ENCODE measurements at regions not wholly inside any gene's neighbourhood (a gene's known extent, or its start where the extent isn't known, plus 50 kb on each side); places are given as distances from the start of the nearest gene placed in this dataset.

DNA sequence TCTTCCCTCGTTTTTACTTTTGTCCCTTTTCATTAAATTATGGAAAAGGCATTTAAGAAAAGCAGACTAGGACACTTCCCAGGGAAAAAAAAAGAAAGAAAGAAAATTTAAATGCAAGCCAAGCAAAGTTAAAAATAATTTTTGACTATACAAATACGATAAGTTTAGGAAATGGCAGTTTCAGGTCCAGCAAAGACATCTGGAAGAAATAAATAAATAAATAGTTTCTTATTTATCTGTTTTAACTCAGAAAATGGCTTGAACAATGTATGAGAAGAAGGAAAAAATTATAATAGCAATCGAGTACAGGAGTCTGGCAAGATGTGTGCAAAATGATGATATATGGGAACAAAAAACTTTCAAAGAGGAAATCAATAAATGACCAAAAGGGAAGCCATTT is 114.6 kb upstream of the NCKAP5 start:
- peaks cover 0 to 2% of the 10 kb centered on the region in 2 donors for H3K9me3 ChIP-seq (ENCODE audit: control insufficient read depth in 2 of 2, low read length in 2 of 2)
- no peaks in the 10 kb centered on the region for H3K36me3 ChIP-seq (ENCODE audit: control insufficient read depth in 2 of 2, insufficient read depth in 2 of 2, low read length in 2 of 2)
- no peaks in the 10 kb centered on the region for H3K4me1 ChIP-seq (ENCODE audit: control insufficient read depth, insufficient read depth, low read length)
- H3K4me3 ChIP-seq (ENCODE audit: low read length in 2 of 2): no peak overlapping the region
- H3K27ac ChIP-seq (ENCODE audit: low read length): no peak overlapping the region
- no peaks in the 10 kb centered on the region for H3K27me3 ChIP-seq (ENCODE audit: control insufficient read depth in 1 of 2, insufficient read depth in 2 of 2, low read length in 2 of 2)
- no peak overlapping the region for H3K9ac ChIP-seq (ENCODE audit: low read length in 2 of 2)

DNA sequence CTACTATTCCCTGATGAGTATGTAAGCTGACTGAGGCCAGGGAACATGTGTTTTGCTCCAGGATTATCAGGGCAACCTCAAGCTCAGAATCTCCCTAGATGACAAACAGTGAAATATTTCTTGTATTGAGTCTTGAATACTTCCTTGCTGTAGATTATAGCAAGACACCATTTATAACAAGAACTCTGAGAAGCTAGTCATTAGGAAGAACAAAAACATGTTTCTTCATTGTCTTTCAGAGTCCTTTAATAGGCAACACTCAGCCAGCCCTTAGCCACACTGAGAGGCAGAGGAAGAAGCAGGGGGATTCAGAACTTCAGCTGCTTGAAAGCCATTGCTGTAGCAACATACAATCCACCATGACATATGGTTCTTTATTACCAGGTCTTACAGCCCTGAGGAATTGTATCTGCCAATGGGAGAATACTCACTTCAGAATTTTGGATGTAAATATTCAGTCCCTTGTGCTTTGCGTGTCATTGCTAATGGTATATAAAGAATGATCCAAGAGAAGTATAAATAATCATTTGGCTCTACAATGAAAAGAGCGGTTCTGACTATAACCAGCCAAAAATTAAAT is 117.5 kb upstream of the NCKAP5 start:
- Histone ChIP-seq H3K9ac (ENCODE audit: low read length in 2 of 2) (no peak overlapping the region), H3K27me3 (ENCODE audit: control insufficient read depth in 1 of 2, insufficient read depth in 2 of 2, low read length in 2 of 2) (no peaks in the 10 kb centered on the region), H3K36me3 (ENCODE audit: control insufficient read depth in 2 of 2, insufficient read depth in 2 of 2, low read length in 2 of 2) (no peaks in the 10 kb centered on the region), H3K27ac (ENCODE audit: low read length) (no peak overlapping the region), H3K4me1 (ENCODE audit: control insufficient read depth, insufficient read depth, low read length) (no peaks in the 10 kb centered on the region), H3K4me3 (ENCODE audit: low read length in 2 of 2) (no peak overlapping the region), H3K9me3 (ENCODE audit: control insufficient read depth in 2 of 2, low read length in 2 of 2) (peaks cover 0 to 2% of the 10 kb centered on the region in 2 donors)

DNA sequence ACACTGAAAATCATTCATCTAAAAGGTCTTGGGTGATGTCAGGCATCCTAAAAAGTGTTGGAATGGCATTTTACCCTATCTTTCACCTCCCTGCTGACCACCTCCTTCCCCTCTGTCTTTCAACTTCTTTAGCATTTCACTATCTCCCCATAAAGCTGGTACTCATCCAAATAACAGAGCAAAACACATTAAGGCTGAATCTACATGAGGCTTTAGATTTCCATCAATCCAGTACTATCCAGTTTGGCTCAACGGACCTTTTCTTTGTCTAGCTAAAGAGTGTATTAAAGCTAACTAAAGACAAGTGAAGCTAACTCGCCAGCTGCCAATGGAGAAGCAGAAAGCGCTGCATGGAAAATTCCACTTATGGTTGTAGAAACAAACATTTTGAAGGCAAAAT is 122.5 kb upstream of the NCKAP5 start:
- Histone ChIP-seq H3K27me3 (ENCODE audit: control insufficient read depth in 1 of 2, insufficient read depth in 2 of 2, low read length in 2 of 2) (no peaks in the 10 kb centered on the region), H3K4me1 (ENCODE audit: control insufficient read depth, insufficient read depth, low read length) (no peaks in the 10 kb centered on the region), H3K9me3 (ENCODE audit: control insufficient read depth in 2 of 2, low read length in 2 of 2) (peaks cover 0 to 2% of the 10 kb centered on the region in 2 donors), H3K4me3 (ENCODE audit: low read length in 2 of 2) (no peak overlapping the region), H3K36me3 (ENCODE audit: control insufficient read depth in 2 of 2, insufficient read depth in 2 of 2, low read length in 2 of 2) (no peaks in the 10 kb centered on the region), H3K9ac (ENCODE audit: low read length in 2 of 2) (no peak overlapping the region), H3K27ac (ENCODE audit: low read length) (no peak overlapping the region)

DNA sequence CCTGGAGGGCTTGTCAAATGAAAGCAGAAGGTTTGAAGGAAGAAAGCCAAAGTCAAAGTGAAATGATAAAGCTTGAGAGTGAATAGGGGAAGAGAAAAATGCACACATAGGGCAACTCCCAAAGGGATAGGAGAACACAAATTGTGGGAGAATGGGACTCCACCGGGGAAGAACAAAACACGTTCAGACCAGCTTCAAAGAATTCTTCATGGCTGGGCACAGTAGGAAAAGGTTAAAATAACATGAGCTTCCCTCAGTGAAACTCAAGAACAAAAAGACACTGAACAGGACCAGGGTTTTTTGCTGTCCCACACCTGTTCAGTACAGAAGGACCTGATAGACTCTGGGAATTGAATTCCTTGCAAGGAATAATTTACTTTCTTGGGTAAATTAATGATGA is 123.1 kb upstream of the NCKAP5 start:
- no peak overlapping the region for H3K4me3 ChIP-seq (ENCODE audit: low read length in 2 of 2)
- no peak overlapping the region for H3K9ac ChIP-seq (ENCODE audit: low read length in 2 of 2)
- no peaks in the 10 kb centered on the region for H3K36me3 ChIP-seq (ENCODE audit: control insufficient read depth in 2 of 2, insufficient read depth in 2 of 2, low read length in 2 of 2)
- no peaks in the 10 kb centered on the region for H3K4me1 ChIP-seq (ENCODE audit: control insufficient read depth, insufficient read depth, low read length)
- peaks cover 0 to 2% of the 10 kb centered on the region in 2 donors for H3K9me3 ChIP-seq (ENCODE audit: control insufficient read depth in 2 of 2, low read length in 2 of 2)
- H3K27ac ChIP-seq (ENCODE audit: low read length): no peak overlapping the region
- H3K27me3 ChIP-seq (ENCODE audit: control insufficient read depth in 1 of 2, insufficient read depth in 2 of 2, low read length in 2 of 2): no peaks in the 10 kb centered on the region

DNA sequence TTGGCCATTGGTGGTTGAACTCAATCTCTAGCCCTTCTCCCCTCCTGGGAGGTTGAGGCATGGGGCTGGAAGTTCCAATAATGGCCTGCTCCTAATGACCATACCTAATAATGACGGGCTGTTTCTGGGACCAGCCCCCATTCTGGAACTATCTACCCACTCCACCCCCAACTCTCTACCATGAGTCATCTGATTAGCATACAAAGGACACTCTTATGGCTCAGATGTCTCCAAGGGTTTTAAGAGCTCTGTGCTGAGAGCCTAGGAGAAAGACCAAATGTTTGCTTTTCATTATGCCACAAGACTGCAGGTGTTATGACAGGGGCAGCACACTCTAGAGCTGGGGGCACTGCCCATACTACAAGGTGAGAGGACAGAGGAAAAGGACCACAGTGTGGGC is 137.0 kb upstream of the NCKAP5 start:
- no peaks in the 10 kb centered on the region for H3K36me3 ChIP-seq (ENCODE audit: control insufficient read depth in 2 of 2, insufficient read depth in 2 of 2, low read length in 2 of 2)
- H3K4me1 ChIP-seq (ENCODE audit: control insufficient read depth, insufficient read depth, low read length): no peaks in the 10 kb centered on the region
- no peak overlapping the region for H3K9ac ChIP-seq (ENCODE audit: low read length in 2 of 2)
- H3K9me3 ChIP-seq (ENCODE audit: control insufficient read depth in 2 of 2, low read length in 2 of 2): peaks cover 5 to 12% of the 10 kb centered on the region in 2 donors
- H3K27ac ChIP-seq (ENCODE audit: low read length): no peak overlapping the region
- H3K4me3 ChIP-seq (ENCODE audit: low read length in 2 of 2): no peak overlapping the region
- no peaks in the 10 kb centered on the region for H3K27me3 ChIP-seq (ENCODE audit: control insufficient read depth in 1 of 2, insufficient read depth in 2 of 2, low read length in 2 of 2)

DNA sequence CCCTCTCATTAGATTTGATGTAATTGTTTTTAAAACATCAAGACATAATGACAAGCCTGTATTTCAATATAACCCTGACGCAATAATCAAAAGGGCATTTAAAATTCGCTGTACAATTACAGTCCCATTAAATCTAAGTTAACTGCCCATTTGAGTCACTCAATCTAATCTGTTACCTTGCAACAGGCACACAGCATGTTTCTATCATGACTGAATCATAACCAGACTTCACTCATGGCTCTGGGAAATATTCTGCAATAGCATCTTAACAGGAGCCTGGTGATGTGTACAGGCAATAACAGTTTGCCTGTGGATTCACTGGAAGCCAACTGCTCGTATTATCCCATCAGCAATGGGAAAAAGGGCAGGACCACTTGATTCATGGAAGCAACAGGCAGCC is 142.3 kb upstream of the NCKAP5 start:
- Histone ChIP-seq H3K9me3 (ENCODE audit: control insufficient read depth in 2 of 2, low read length in 2 of 2) (peaks cover 5 to 9% of the 10 kb centered on the region in 2 donors), H3K9ac (ENCODE audit: low read length in 2 of 2) (no peak overlapping the region), H3K4me1 (ENCODE audit: control insufficient read depth, insufficient read depth, low read length) (no peaks in the 10 kb centered on the region), H3K27ac (ENCODE audit: low read length) (no peak overlapping the region), H3K27me3 (ENCODE audit: control insufficient read depth in 1 of 2, insufficient read depth in 2 of 2, low read length in 2 of 2) (no peaks in the 10 kb centered on the region), H3K4me3 (ENCODE audit: low read length in 2 of 2) (no peak overlapping the region), H3K36me3 (ENCODE audit: control insufficient read depth in 2 of 2, insufficient read depth in 2 of 2, low read length in 2 of 2) (no peaks in the 10 kb centered on the region)

DNA sequence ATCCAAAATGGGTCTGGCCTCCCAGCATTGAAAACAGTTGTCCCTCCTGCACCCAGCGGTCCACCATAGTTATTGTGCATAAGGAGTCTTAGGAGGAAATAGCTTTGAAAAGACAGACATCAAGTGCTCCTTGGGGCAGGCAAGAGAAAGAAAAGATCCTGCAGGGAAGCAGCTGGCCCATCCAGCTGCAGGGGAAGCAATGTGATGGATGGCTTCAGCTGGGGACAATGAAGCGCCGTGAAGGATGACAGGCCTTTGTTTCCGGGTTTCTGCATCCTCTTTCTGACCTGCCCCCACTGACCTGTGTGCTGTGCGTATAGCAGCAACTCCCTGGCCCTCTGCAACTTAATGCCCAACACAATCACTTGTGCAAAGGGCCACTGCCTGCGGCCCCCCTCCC is 142.9 kb upstream of the NCKAP5 start:
- Histone ChIP-seq H3K4me3 (ENCODE audit: low read length in 2 of 2) (no peak overlapping the region), H3K9me3 (ENCODE audit: control insufficient read depth in 2 of 2, low read length in 2 of 2) (peaks cover 5 to 9% of the 10 kb centered on the region in 2 donors), H3K9ac (ENCODE audit: low read length in 2 of 2) (no peak overlapping the region), H3K27ac (ENCODE audit: low read length) (no peak overlapping the region), H3K27me3 (ENCODE audit: control insufficient read depth in 1 of 2, insufficient read depth in 2 of 2, low read length in 2 of 2) (no peaks in the 10 kb centered on the region), H3K4me1 (ENCODE audit: control insufficient read depth, insufficient read depth, low read length) (no peaks in the 10 kb centered on the region), H3K36me3 (ENCODE audit: control insufficient read depth in 2 of 2, insufficient read depth in 2 of 2, low read length in 2 of 2) (no peaks in the 10 kb centered on the region)

DNA sequence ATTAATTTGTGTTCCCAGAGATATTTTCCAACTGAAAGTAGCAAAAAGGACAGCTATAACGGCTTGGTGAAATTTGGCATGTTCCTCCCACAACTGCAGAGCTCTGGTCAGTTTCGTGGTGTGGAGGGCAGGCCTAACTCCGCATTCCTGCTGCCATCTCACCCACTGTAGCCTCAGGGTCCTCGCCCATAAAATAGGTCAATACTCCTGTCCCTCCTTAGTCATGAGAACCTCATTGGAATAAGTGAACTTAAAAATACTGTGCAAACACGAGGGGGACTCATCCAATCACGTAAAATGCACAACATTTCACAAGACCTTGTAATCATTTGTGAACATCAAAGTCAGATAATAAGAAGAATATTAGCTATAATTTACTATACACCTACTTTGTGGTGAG is 143.5 kb upstream of the NCKAP5 start:
- H3K36me3 ChIP-seq (ENCODE audit: control insufficient read depth in 2 of 2, insufficient read depth in 2 of 2, low read length in 2 of 2): no peaks in the 10 kb centered on the region

DNA sequence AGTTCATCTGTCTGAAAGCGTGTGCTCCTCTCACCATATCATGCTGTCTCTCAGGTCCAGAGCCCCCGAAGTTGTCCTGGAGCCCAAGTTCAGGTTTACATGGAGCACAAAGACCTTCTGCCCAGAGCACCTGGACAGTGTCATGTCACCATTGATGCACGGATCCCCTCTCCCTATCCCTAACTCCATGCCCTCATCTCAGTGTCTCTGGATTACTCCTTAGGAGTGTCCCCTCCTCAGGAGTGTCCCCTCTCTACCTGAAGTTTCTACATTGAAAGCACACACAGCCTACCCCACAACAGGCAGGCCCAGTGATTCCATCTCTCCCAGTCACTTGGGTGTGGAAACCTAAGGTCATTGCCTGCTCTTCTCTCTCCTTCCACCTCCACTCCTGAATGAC is 144.1 kb upstream of the NCKAP5 start:
- H3K9me3 ChIP-seq (ENCODE audit: control insufficient read depth in 2 of 2, low read length in 2 of 2): peaks cover 5 to 9% of the 10 kb centered on the region in 2 donors
- H3K36me3 ChIP-seq (ENCODE audit: control insufficient read depth in 2 of 2, insufficient read depth in 2 of 2, low read length in 2 of 2): no peaks in the 10 kb centered on the region
- H3K27me3 ChIP-seq (ENCODE audit: control insufficient read depth in 1 of 2, insufficient read depth in 2 of 2, low read length in 2 of 2): no peaks in the 10 kb centered on the region
- no peak overlapping the region for H3K4me3 ChIP-seq (ENCODE audit: low read length in 2 of 2)
- no peak overlapping the region for H3K27ac ChIP-seq (ENCODE audit: low read length)
- no peaks in the 10 kb centered on the region for H3K4me1 ChIP-seq (ENCODE audit: control insufficient read depth, insufficient read depth, low read length)
- no peak overlapping the region for H3K9ac ChIP-seq (ENCODE audit: low read length in 2 of 2)

More for the DNA sequence above, 143.5 kb upstream of the NCKAP5 start:
- Histone ChIP-seq H3K27ac (ENCODE audit: low read length) (no peak overlapping the region), H3K4me3 (ENCODE audit: low read length in 2 of 2) (no peak overlapping the region), H3K9me3 (ENCODE audit: control insufficient read depth in 2 of 2, low read length in 2 of 2) (peaks cover 5 to 9% of the 10 kb centered on the region in 2 donors), H3K9ac (ENCODE audit: low read length in 2 of 2) (no peak overlapping the region), H3K27me3 (ENCODE audit: control insufficient read depth in 1 of 2, insufficient read depth in 2 of 2, low read length in 2 of 2) (no peaks in the 10 kb centered on the region), H3K4me1 (ENCODE audit: control insufficient read depth, insufficient read depth, low read length) (no peaks in the 10 kb centered on the region)

DNA sequence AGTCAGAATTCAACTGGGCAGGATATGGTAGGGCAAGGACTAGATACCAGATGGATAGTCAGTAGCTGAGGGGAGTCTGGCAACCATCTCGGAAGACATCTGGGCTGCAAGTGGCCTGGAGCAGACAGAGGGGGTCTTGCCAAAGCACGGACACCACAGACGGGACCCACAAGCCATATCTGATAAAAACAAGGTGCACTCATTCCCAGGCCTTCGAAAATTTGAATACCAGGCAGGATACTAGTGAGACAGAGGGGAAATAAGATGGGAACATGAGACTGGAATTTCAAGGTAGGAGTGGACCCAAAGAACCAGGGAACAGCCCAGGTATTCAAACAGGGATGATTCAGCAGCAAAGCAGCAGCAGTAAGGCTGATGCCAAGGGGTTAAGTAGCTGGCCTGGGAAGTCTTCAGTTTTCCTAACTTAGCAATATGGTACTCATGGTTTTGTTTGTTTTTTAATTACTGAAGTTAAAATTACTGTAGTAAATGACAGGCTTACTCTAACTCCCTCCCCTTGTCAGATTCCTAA is 144.9 kb upstream of the NCKAP5 start:
- Histone ChIP-seq H3K9me3 (ENCODE audit: control insufficient read depth in 2 of 2, low read length in 2 of 2) (peaks cover 5 to 9% of the 10 kb centered on the region in 2 donors), H3K9ac (ENCODE audit: low read length in 2 of 2) (no peak overlapping the region), H3K4me1 (ENCODE audit: control insufficient read depth, insufficient read depth, low read length) (no peaks in the 10 kb centered on the region), H3K27me3 (ENCODE audit: control insufficient read depth in 1 of 2, insufficient read depth in 2 of 2, low read length in 2 of 2) (no peaks in the 10 kb centered on the region), H3K36me3 (ENCODE audit: control insufficient read depth in 2 of 2, insufficient read depth in 2 of 2, low read length in 2 of 2) (no peaks in the 10 kb centered on the region), H3K27ac (ENCODE audit: low read length) (no peak overlapping the region), H3K4me3 (ENCODE audit: low read length in 2 of 2) (no peak overlapping the region)

DNA sequence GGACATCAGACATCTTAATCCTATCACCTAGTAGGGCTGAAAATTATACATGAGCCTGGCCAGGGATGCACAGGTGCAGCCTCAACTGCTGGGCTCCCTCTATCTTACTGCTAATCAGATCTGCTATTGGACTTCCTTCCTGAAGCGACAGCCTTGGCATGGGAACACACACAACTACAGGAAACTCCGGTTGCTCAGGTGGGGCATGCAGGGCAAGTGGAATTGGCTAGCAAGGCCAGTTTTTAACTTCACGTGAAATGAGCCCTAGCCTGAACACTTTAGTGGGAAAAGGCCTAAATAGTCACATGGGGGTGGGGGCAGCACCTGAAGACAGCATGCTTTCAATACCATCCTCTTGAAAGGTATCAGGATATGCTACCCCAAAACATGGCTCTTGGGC is 147.9 kb upstream of the NCKAP5 start:
- Histone ChIP-seq H3K9ac (ENCODE audit: low read length in 2 of 2) (no peak overlapping the region), H3K27me3 (ENCODE audit: control insufficient read depth in 1 of 2, insufficient read depth in 2 of 2, low read length in 2 of 2) (no peaks in the 10 kb centered on the region), H3K27ac (ENCODE audit: low read length) (no peak overlapping the region), H3K4me1 (ENCODE audit: control insufficient read depth, insufficient read depth, low read length) (no peaks in the 10 kb centered on the region), H3K9me3 (ENCODE audit: control insufficient read depth in 2 of 2, low read length in 2 of 2) (no peaks in the 10 kb centered on the region), H3K4me3 (ENCODE audit: low read length in 2 of 2) (no peak overlapping the region), H3K36me3 (ENCODE audit: control insufficient read depth in 2 of 2, insufficient read depth in 2 of 2, low read length in 2 of 2) (no peaks in the 10 kb centered on the region)
